DND-41 (cell line): ENCODE measurements at regions not wholly inside any gene's neighbourhood (a gene's known extent, or its start where the extent isn't known, plus 50 kb on each side); places are given as distances from the start of the nearest gene placed in this dataset.

Experiments used
- EZH2 ChIP-seq: IDR thresholded peaks from 3 replicates; pipeline ENCODE4 v1.6.1; 2012; ENCODE audit warnings: borderline replicate concordance, low read depth, mild to moderate bottlenecking, moderate library complexity, low read length, inconsistent platforms; ENCODE audit not compliant: severe bottlenecking
- TF ChIP-seq, protein P1 (sequence below): IDR thresholded peaks from 2 replicates; pipeline ENCODE4 v1.5.1; 2012; ENCODE audit warnings: borderline replicate concordance, low read length, moderate library complexity, mild to moderate bottlenecking; ENCODE audit not compliant: poor library complexity, severe bottlenecking; ENCODE audit errors: extremely low read depth

DNA sequence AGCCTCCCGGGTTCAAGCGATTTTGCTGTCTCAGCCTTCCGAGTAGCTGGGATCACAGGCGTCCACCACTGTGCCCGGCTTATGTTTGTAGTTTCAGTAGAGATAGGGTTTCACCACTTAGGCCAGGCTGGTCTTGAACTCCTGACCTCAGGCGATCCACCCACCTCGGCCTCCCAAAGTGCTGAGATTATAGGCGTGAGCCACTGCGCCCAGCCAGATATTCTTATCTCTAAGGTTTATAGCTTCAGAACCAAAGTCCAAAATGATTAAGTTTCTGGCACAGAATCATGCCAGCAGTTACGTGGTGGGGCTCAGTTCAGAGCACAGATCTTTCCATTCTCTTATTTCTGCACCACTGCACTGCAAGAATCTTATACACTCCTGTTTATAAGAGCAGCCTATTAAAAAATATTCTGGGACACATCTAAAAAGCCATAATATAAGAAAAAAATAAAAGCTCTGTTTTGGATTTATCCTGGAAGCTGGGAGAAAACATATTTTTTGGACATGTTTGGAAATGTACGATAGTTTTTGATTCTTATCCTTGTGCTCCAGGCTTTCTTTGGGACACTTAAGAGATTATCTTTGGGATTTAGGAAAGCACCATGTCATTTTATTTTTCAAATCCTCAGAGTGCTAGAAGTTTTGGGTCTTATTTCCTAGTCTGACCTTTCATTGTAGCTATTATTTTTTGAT is 129.6 kb downstream of the LMNTD1 start:
- TF ChIP-seq, protein P1, sequence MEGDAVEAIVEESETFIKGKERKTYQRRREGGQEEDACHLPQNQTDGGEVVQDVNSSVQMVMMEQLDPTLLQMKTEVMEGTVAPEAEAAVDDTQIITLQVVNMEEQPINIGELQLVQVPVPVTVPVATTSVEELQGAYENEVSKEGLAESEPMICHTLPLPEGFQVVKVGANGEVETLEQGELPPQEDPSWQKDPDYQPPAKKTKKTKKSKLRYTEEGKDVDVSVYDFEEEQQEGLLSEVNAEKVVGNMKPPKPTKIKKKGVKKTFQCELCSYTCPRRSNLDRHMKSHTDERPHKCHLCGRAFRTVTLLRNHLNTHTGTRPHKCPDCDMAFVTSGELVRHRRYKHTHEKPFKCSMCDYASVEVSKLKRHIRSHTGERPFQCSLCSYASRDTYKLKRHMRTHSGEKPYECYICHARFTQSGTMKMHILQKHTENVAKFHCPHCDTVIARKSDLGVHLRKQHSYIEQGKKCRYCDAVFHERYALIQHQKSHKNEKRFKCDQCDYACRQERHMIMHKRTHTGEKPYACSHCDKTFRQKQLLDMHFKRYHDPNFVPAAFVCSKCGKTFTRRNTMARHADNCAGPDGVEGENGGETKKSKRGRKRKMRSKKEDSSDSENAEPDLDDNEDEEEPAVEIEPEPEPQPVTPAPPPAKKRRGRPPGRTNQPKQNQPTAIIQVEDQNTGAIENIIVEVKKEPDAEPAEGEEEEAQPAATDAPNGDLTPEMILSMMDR, result no peak
- no peak for TF ChIP-seq EZH2
